ENCODE measurements at regions not wholly inside any gene's neighbourhood (a gene's known extent, or its start where the extent isn't known, plus 50 kb on each side); places are given as distances from the start of the nearest gene placed in this dataset.

DNA sequence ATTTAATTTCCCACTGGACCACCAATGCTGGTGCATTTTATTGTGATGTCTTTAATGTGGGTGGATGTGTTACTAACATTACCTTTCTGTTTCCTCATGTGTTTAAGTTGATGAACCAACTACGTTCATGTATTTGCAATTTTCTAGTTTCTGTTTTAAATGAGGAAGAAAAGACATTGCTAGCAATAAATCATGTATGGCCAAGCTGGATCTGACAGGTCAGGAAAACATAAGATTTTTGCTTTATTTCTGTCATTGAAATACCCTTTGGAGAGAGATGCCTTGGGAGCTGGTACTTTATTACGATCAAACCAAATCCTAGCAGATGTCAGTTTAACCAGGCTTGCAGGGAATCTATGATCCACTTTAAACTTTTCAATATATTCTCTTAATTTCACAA is 553.2 kb downstream of the RFC3 start:
- no peak for DNase-seq (ENCODE audit: unreplicated experiment)
- Mint-ChIP-seq H3K27me3 (ENCODE audit: insufficient read depth, unreplicated experiment) (no peaks in the 10 kb centered on the region), H3K4me3 (ENCODE audit: unreplicated experiment) (no peak overlapping the region), H3K4me1 (ENCODE audit: insufficient read depth, unreplicated experiment) (peaks cover 9% of the 10 kb centered on the region), H3K9me3 (ENCODE audit: unreplicated experiment) (no peaks in the 10 kb centered on the region), H3K36me3 (ENCODE audit: insufficient read depth, unreplicated experiment) (no peaks in the 10 kb centered on the region), H3K27ac (ENCODE audit: low read depth, unreplicated experiment) (no peak overlapping the region)
- intact Hi-C loops (cut with micrococcal nuclease): no loop called here
- no TSS peak for BruUV-seq (replicated peaks)
- ChIA-PET CTCF (interaction anchor here (0.6 kb wide), 1 partner anchor 180 kb away, joined by 3 read pairs; no protein-coding TSS in a partner anchor), POLR2A (no interaction called here)
- TF ChIP-seq, protein P1, sequence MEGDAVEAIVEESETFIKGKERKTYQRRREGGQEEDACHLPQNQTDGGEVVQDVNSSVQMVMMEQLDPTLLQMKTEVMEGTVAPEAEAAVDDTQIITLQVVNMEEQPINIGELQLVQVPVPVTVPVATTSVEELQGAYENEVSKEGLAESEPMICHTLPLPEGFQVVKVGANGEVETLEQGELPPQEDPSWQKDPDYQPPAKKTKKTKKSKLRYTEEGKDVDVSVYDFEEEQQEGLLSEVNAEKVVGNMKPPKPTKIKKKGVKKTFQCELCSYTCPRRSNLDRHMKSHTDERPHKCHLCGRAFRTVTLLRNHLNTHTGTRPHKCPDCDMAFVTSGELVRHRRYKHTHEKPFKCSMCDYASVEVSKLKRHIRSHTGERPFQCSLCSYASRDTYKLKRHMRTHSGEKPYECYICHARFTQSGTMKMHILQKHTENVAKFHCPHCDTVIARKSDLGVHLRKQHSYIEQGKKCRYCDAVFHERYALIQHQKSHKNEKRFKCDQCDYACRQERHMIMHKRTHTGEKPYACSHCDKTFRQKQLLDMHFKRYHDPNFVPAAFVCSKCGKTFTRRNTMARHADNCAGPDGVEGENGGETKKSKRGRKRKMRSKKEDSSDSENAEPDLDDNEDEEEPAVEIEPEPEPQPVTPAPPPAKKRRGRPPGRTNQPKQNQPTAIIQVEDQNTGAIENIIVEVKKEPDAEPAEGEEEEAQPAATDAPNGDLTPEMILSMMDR (IDR thresholded peaks at IDR 0.05; ENCODE audit: unreplicated experiment): no peak

DNA sequence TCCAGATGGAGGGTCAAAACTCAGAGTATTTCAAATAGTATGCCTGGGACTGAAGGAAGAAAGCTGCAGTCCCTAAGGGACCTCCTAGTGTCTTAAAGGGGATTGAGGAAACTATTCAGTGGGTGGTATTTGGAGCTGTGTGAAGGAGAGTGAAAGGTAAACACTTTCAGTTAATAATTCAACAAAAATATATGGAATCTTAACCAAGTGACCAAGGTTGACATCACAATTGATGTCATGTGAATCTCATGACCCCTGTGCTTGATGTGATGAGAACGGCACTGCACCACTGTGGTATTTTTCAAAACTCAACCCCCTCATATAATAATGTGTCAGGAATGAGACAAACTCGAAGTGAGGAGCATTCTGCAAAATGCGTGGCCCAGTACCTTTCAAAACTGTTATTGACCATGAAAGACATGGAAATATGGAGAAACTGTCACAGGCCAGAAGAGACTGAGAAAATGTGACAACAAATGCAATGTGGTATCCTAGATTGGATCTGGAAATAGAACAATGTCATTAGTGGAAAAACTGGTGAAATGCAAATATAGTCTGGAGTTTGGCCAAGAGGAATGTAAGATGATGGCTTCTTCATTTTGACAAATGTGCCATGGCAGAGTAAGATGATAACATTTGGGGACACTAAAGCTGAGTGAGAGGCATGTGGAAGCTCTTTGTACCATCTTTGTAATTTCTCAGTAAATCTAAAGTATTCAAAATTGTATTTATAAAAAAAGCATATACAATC is 553.9 kb downstream of the RFC3 start:
- no peak for DNase-seq (ENCODE audit: unreplicated experiment)
- H3K4me1 Mint-ChIP-seq (ENCODE audit: insufficient read depth, unreplicated experiment): peaks cover 9% of the 10 kb centered on the region
- BruUV-seq (replicated peaks): no TSS peak
- H3K27ac Mint-ChIP-seq (ENCODE audit: low read depth, unreplicated experiment): no peak overlapping the region
- H3K9me3 Mint-ChIP-seq (ENCODE audit: unreplicated experiment): no peaks in the 10 kb centered on the region
- ChIA-PET CTCF (interaction anchor here (0.7 kb wide), 1 partner anchor 43 kb away, joined by 4 read pairs; no protein-coding TSS in a partner anchor), POLR2A (interaction anchor here (0.9 kb wide), 1 partner anchor 19 kb away, joined by 3 read pairs; no protein-coding TSS in a partner anchor)
- TF ChIP-seq, protein P1 (IDR thresholded peaks at IDR 0.05; ENCODE audit: unreplicated experiment): no peak
- H3K27me3 Mint-ChIP-seq (ENCODE audit: insufficient read depth, unreplicated experiment): no peaks in the 10 kb centered on the region
- no peak overlapping the region for H3K4me3 Mint-ChIP-seq (ENCODE audit: unreplicated experiment)
- intact Hi-C loops (cut with micrococcal nuclease): no loop called here
- no peaks in the 10 kb centered on the region for H3K36me3 Mint-ChIP-seq (ENCODE audit: insufficient read depth, unreplicated experiment)

DNA sequence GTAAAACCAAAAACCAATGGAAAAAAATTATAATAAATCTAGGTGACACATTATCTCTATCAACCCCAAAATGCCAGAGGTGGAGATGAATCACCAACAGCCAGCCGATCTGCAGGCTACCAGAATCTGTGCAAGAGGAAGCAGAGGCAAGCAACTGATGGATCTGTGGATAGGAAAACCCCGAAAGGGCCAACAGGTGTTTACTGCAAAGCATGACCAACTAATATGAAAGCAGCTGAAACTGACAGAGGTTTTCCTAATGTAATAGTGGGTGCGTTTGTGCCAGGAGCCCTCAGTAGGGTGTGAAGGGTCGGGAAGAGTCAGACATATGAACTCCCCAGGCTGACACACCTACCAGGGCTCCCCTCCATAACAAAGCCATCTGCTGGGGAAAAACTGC is 554.6 kb downstream of the RFC3 start:
- Mint-ChIP-seq H3K27me3 (ENCODE audit: insufficient read depth, unreplicated experiment) (no peaks in the 10 kb centered on the region), H3K9me3 (ENCODE audit: unreplicated experiment) (no peaks in the 10 kb centered on the region), H3K4me1 (ENCODE audit: insufficient read depth, unreplicated experiment) (peaks cover 9% of the 10 kb centered on the region), H3K36me3 (ENCODE audit: insufficient read depth, unreplicated experiment) (no peaks in the 10 kb centered on the region), H3K27ac (ENCODE audit: low read depth, unreplicated experiment) (no peak overlapping the region), H3K4me3 (ENCODE audit: unreplicated experiment) (no peak overlapping the region)
- intact Hi-C loops (cut with micrococcal nuclease): no loop called here
- BruUV-seq (replicated peaks): no TSS peak
- TF ChIP-seq, protein P1 (IDR thresholded peaks at IDR 0.05; ENCODE audit: unreplicated experiment): no peak
- POLR2A ChIA-PET: interaction anchor here (0.9 kb wide), 1 partner anchor 19 kb away, joined by 3 read pairs; no protein-coding TSS in a partner anchor
- no peak for DNase-seq (ENCODE audit: unreplicated experiment)
- CTCF ChIA-PET: interaction anchor here (0.7 kb wide), 1 partner anchor 42 kb away, joined by 4 read pairs; no protein-coding TSS in a partner anchor

DNA sequence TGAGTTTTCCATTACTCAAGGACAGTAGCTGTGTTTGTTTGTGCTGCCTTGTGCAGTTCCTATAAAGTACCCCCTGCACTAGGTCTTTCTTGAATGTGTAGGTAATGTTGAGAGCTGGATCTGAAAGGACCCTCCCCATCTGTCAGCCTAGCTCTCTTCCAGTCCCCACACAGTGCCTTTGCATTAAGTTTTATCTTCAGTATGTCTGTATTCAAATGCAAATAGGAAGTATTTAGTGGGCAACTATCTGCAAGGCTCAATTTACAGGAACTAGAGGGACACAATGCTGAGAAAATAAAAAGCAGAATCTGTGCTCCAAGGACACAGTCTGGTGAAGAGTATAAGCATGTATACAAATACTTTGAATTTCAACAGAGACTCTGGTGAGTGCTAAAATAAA is 558.5 kb downstream of the RFC3 start:
- CTCF ChIA-PET: no interaction called here
- Mint-ChIP-seq H3K36me3 (ENCODE audit: insufficient read depth, unreplicated experiment) (no peaks in the 10 kb centered on the region), H3K9me3 (ENCODE audit: unreplicated experiment) (no peaks in the 10 kb centered on the region), H3K27ac (ENCODE audit: low read depth, unreplicated experiment) (no peak overlapping the region), H3K27me3 (ENCODE audit: insufficient read depth, unreplicated experiment) (no peaks in the 10 kb centered on the region), H3K4me1 (ENCODE audit: insufficient read depth, unreplicated experiment) (no peaks in the 10 kb centered on the region), H3K4me3 (ENCODE audit: unreplicated experiment) (no peak overlapping the region)
- BruUV-seq (replicated peaks): no TSS peak
- TF ChIP-seq, protein P1 (IDR thresholded peaks at IDR 0.05; ENCODE audit: unreplicated experiment): no peak
- intact Hi-C loops (cut with micrococcal nuclease): no loop called here
- POLR2A ChIA-PET: no interaction called here
- no peak for DNase-seq (ENCODE audit: unreplicated experiment)

Data from MCF 10A (cell line).